Stomach (tissue), 8 donors: ENCODE measurements at regions not wholly inside any gene's neighbourhood (a gene's known extent, or its start where the extent isn't known, plus 50 kb on each side); places are given as distances from the start of the nearest gene placed in this dataset.
"Not testable (repeated sequence)": the region's sequence is repeated elsewhere in the genome, so short reads cannot be mapped to it uniquely, and the experiment has no call there.

Experiments
- DNase-seq, 2 donors: peaks; one replicate each; pipeline versions ENCODE4 v3.0.0 to v3.0.0-alpha.2; 2013 to 2019
- H3K27ac ChIP-seq, 5 donors: fragments of 200-600 bp in 4 of 5; sonication (generic) in 4 of 5; one replicate each; pipeline ENCODE4 v1.5.1; 2013 to 2019; ENCODE audit warnings: mild to moderate bottlenecking in 1 of 5, moderate library complexity in 1 of 5
- H3K27me3 ChIP-seq, 3 donors: fragments of 200-600 bp; sonication (generic); one replicate each; pipeline ENCODE4 v1.5.1; 2017 to 2019; ENCODE audit warnings: mixed run types in 1 of 3
- H3K36me3 ChIP-seq, 4 donors: fragments of 200-600 bp; sonication (generic); 1 replicate in 3 of 4; 2 replicates in 1 of 4; pipeline ENCODE4 v1.5.1; 2016 to 2019
- H3K4me1 ChIP-seq, 4 donors: fragments of 200-600 bp; sonication (generic); one replicate each; pipeline ENCODE4 v1.5.1; 2016 to 2019
- H3K4me3 ChIP-seq, 4 donors: fragments of 200-600 bp; sonication (generic) in 3 of 4; one replicate each; pipeline ENCODE4 v1.5.1; 2016 to 2019; ENCODE audit warnings: mild to moderate bottlenecking in 1 of 4
- H3K9me3 ChIP-seq, 4 donors: fragments of 200-600 bp; sonication (generic); one replicate each; pipeline ENCODE4 v1.5.1; 2016 to 2019
- EP300 ChIP-seq: sonication (generic); formaldehyde crosslinking; IDR thresholded peaks from one replicate; pipeline ENCODE4 v1.6.1; 2017; ENCODE audit warnings: antibody characterized with exemption
- POLR2A ChIP-seq, 4 donors: fragments of 450-650 bp; IDR thresholded peaks; one replicate each; pipeline ENCODE4 v1.6.1; 2016; ENCODE audit warnings: antibody characterized with exemption in 4 of 4, control low read depth in 2 of 4, mild to moderate bottlenecking in 1 of 4, moderate library complexity in 1 of 4
- POLR2AphosphoS5 ChIP-seq, 3 donors: sonication (generic); formaldehyde crosslinking; IDR thresholded peaks; one replicate each; pipeline ENCODE4 v1.6.1; 2016; ENCODE audit warnings: antibody characterized with exemption in 3 of 3
- WGBS, 5 donors: extraction: QIAGEN DNeasy Blood & Tissue Kit in 3 of 5; methylation state at CpG; one replicate each; pipeline versions ENCODE4 v1.1.5 to v1.1.7; 2013 to 2018; 5-methylcytosine and 5-hydroxymethylcytosine counted together
- intact Hi-C: fragments of 100-400 bp; cut with DNase I; formaldehyde crosslinking; loops from one replicate; pipeline ENCODE4 v1.15.1; 2023; ENCODE audit warnings: low total_unique reads
- TF ChIP-seq, protein P1 (sequence below), 7 experiments: fragments of 450-650 bp in 4 of 7; fragments of 200-600 bp in 3 of 7; sonication (generic) in 3 of 7; IDR thresholded peaks; one replicate each; pipeline ENCODE4 v1.5.1; 2016 to 2019; ENCODE audit warnings: antibody characterized with exemption in 7 of 7, control low read depth in 2 of 7, mild to moderate bottlenecking in 1 of 7
- donor health status: healthy with polysubstance abuse.
- donor health status: Bipolar disorder and iron deficiency.
- donor health status: healthy.

GRCh38 chr2:241968417-241968816 is 98.9 kb downstream of the RTP5 start:
- intact Hi-C loops: no loop called here
- Histone ChIP-seq H3K4me1 (peaks cover 0 to 8% (median 3%) of the 10 kb centered on the region in 4 donors), H3K9me3 (no peaks in the 10 kb centered on the region), H3K4me3 (no peak overlapping the region), H3K36me3 (peaks cover 0 to 3% (median 0%) of the 10 kb centered on the region in 4 donors), H3K27me3 (no peaks in the 10 kb centered on the region), H3K27ac (no peak overlapping the region)
- no peak for DNase-seq
- WGBS, 5 donors: 92 to 97% (median 97%) methylated on average over 9 of the region's 9 CpGs
- TF ChIP-seq, protein P1, sequence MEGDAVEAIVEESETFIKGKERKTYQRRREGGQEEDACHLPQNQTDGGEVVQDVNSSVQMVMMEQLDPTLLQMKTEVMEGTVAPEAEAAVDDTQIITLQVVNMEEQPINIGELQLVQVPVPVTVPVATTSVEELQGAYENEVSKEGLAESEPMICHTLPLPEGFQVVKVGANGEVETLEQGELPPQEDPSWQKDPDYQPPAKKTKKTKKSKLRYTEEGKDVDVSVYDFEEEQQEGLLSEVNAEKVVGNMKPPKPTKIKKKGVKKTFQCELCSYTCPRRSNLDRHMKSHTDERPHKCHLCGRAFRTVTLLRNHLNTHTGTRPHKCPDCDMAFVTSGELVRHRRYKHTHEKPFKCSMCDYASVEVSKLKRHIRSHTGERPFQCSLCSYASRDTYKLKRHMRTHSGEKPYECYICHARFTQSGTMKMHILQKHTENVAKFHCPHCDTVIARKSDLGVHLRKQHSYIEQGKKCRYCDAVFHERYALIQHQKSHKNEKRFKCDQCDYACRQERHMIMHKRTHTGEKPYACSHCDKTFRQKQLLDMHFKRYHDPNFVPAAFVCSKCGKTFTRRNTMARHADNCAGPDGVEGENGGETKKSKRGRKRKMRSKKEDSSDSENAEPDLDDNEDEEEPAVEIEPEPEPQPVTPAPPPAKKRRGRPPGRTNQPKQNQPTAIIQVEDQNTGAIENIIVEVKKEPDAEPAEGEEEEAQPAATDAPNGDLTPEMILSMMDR (IDR thresholded peaks at IDR 0.05): no peak
- TF ChIP-seq EP300 (no peak), POLR2AphosphoS5 (IDR thresholded peaks at IDR 0.05) (no peak), POLR2A (IDR thresholded peaks at IDR 0.05) (no peak)

GRCh38 chr2:241969182-241969581 is 99.7 kb downstream of the RTP5 start:
- H3K27ac ChIP-seq, H3K9me3 ChIP-seq, H3K4me3 ChIP-seq, H3K27me3 ChIP-seq, intact Hi-C loops, H3K4me1 ChIP-seq, DNase-seq, H3K36me3 ChIP-seq: not testable (repeated sequence)
- 86 to 99% (median 97%) methylated on average over 6 of the region's 6 CpGs for WGBS, 5 donors

DNA sequence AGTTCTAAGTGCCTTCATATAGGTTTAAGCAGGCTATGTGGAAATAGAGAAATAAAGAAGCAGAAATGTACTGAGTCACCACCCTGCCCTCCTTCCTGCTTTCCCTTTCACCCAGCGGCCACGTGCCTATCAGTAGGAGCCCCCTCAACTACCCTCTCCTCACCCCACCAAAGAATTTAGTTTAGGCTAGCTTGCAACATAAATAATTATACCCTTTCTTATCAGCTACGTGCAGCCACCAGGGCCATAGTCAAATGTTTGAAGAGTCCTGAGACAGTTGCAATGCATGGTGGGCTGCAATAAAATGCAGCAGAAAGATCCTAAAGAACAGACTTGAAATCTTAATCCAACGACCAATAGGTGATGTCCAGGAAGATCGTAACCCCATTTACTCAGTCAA is 101.2 kb downstream of the RTP5 start:
- H3K4me3 ChIP-seq: no peak overlapping the region
- TF ChIP-seq EP300 (no peak), POLR2A (IDR thresholded peaks at IDR 0.05) (no peak), POLR2AphosphoS5 (IDR thresholded peaks at IDR 0.05) (no peak)
- TF ChIP-seq, protein P1 (IDR thresholded peaks at IDR 0.05): no peak
- peaks cover 0 to 7% (median 1%) of the 10 kb centered on the region in 4 donors for H3K36me3 ChIP-seq
- WGBS, 5 donors: 69 to 78% (median 72%) methylated on average over 5 of the region's 5 CpGs
- peaks cover 0 to 6% (median 2%) of the 10 kb centered on the region in 4 donors for H3K4me1 ChIP-seq
- no peaks in the 10 kb centered on the region for H3K27me3 ChIP-seq
- no peaks in the 10 kb centered on the region for H3K9me3 ChIP-seq
- no peak for DNase-seq
- no peak overlapping the region for H3K27ac ChIP-seq
- intact Hi-C loops: no loop called here

DNA sequence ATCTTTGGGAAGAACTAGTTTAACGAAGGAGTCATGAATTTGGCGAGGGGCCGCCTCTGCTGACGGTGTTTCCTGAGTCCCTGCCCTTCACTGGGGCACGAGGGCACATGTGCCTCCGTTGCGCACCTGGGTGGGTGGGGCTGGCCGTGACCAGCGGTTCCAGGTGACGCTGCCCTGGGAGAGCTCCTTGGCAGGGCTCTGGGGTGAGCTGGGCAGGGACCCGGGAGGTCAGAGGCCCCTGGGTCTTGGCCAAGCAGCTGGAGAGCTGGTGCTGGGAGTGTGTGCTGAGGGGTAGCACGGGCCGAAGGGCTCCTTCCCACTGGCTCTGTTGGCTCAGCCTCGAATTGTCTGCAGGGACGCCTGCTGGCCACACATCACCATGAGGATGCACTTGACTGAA is 104.6 kb downstream of the RTP5 start:
- TF ChIP-seq, protein P1 (IDR thresholded peaks at IDR 0.05): no peak
- Histone ChIP-seq H3K36me3 (peaks cover 0 to 7% (median 1%) of the 10 kb centered on the region in 4 donors), H3K9me3 (peaks cover 0 to 4% (median 0%) of the 10 kb centered on the region in 4 donors), H3K4me1 (no peaks in the 10 kb centered on the region), H3K4me3 (no peak overlapping the region), H3K27me3 (no peaks in the 10 kb centered on the region), H3K27ac (no peak overlapping the region)
- DNase-seq: no peak
- WGBS, 5 donors: 89 to 95% (median 91%) methylated on average over 7 to 15 of the region's 15 CpGs
- intact Hi-C loops: no loop called here

DNA sequence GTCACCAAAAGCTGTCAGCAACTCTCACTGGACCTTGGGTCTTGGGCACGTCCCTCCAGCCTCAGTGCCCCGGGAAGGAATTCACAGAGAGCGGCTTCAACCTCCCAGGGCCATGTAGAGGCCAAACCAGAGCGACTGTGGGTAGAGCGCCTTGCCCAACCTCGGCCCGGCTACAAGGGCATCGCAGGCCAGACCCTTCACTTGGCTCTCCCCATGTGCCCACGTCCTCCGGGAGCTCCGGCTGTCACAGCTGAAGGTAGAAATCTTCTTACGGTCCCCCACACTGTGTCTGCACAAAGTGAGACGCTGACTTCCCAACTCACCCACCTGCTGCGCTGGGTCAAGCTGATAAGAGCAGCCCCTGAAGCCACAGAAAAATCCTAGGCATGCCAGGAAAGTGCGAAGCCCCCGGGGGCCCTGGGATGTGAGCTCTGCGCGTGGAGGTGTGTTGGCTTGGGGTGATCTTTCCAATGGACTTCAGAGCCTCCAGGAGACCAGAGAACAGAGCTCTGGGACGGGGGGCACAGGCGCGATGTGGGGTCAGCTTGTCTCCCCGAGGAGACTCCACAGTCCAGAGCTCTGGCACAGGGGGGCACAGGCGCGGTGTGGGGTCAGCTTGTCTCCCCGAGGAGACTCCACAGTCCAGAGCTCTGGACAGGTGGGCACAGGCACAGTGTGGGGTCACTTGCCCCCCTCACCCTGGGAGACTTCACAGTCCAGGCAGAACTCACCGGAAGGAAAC is 105.5 kb downstream of the RTP5 start:
- no peak overlapping the region for H3K27ac ChIP-seq
- no peaks in the 10 kb centered on the region for H3K27me3 ChIP-seq
- TF ChIP-seq, protein P1 (IDR thresholded peaks at IDR 0.05): no peak
- TF ChIP-seq EP300 (no peak), POLR2AphosphoS5 (IDR thresholded peaks at IDR 0.05) (no peak), POLR2A (IDR thresholded peaks at IDR 0.05) (no peak)
- WGBS, 5 donors: 88 to 92% (median 90%) methylated on average over 20 to 26 of the region's 26 CpGs
- peaks cover 0 to 4% (median 0%) of the 10 kb centered on the region in 4 donors for H3K9me3 ChIP-seq
- H3K36me3 ChIP-seq: peaks cover 0 to 7% (median 1%) of the 10 kb centered on the region in 4 donors
- intact Hi-C loops: no loop called here
- H3K4me3 ChIP-seq: no peak overlapping the region
- no peaks in the 10 kb centered on the region for H3K4me1 ChIP-seq
- no peak for DNase-seq
